ENCODE measurements at regions not wholly inside any gene's neighbourhood (a gene's known extent, or its start where the extent isn't known, plus 50 kb on each side); places are given as distances from the start of the nearest gene placed in this dataset.

DNA sequence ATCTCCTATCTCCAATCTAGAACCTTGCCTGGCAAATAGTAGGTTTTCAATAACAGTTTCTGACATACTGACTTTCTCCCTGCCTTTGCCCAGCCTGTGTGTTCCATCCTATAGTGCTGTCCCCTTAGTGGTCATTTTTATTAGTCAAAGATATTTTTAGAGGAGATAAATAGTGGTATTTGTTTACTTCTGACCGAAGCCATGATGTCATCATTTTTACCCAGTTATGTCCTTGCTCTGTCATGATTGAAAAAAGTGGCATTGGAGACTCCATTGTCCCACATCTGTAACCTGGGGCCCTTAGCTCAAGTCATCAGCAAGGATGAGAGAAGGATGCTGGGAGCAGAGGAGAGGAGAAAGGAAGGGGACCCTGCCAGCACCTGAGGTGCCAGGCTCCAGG, 80.6 kb upstream of the ATP2B2 start:
- DNase-seq = no peak

DNA sequence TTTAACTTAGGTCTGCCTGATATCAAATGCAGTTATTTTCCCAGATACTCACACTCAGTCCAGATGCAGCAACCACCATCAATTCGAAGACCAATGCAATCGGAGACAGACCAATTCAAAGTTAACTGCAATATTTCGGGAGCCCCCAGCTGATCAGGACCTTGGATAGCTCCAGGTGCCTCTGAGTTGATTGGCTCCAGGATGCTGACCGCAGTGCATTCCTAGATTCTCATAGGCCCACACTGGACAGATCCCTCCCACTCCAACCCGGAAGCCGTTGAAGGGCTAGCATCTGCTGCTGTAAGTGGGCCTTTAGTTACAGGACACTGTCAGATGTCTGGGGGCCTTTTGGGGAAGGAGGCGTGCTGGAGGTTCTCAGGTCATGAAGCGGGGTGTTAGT, 89.5 kb upstream of the ATP2B2 start:
- DNase-seq = peak; percentile 62

DNA sequence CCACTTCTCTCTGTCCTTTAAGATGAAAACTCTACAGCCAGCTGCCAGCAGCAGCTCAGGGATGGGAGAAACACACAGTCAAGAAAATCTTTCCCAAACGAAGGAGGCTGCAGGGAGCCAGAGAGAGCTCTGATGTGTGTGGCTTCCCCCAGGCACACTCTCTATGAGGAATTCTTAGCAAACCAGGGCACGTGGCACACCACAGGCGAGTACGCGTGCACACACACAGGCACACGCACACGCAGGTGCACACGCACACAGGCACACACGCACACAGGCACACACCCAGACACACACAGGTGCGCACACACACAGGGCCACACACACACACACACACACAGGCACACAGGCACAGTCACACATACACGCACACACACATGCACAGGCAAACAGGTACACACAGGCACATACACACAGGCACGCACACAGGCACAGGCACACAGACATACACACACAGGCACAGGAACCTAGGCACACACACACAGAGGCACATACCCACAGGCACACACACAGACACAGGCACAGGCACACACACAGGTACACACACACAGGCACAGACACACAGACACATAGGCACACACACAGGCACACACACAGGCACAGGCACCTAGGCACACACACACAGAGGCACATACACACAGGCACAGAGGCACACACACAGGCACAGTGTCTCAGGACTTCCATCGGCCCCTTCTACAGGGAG, 91.5 kb upstream of the ATP2B2 start:
- DNase-seq = no peak

DNA sequence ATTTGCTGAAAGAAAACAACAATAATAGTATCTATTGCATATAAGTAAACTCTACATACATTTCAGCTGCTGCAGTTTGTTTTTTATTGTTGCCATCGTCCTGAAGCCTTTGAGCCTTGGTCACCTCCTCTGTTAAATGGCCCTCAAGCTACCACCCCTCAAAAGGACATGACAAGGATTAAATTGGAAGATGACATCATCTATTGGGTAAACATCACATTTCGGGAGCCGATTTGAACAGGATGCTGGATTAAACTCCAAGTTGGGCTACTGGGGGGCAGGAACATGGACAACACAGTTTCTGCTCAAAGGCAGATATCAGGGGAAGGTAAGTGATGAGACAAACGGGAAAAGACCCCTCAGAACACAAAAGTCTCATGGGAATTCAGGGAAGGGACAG, 92.3 kb upstream of the ATP2B2 start:
- DNase-seq = no peak

DNA sequence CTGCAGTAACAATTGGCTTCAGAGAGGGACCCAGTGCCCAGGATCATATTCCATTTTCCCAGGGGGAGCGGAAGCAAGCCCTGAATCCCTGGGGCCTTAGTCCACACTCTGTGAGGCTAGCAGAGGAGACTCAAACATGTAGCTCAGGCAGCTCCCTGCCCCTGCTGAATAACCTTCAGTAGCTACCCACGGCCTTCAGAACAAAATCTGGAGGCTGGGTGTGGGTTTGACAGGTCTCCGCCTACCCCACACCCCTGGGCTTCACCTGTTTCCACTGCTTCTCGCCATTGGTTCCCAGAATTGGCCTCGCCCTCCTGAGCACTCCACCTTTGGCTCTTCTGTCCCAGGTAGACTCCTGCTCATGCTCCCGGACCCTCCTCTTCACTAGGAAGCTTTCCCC, 93.6 kb upstream of the ATP2B2 start:
- no peak for DNase-seq

DNA sequence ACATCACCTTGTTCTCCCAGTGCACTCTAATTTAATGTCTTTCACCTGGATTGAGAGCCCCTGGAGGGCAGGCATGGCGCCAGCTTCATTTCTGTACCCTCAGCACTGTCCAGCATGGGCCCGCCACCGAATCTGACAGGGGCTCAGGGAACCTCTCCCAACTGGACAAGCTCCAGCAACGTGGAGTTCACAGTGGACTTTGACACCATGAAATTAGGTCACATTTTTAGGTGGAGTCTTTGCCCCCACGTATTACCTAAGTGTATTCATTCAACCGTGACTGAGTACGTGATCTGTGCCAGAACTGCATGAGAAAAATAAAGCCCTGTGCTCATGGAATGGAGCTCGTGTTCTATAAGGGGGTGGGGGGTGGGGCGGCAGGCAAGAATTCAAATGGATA, 94.1 kb upstream of the ATP2B2 start:
- no peak for DNase-seq

DNA sequence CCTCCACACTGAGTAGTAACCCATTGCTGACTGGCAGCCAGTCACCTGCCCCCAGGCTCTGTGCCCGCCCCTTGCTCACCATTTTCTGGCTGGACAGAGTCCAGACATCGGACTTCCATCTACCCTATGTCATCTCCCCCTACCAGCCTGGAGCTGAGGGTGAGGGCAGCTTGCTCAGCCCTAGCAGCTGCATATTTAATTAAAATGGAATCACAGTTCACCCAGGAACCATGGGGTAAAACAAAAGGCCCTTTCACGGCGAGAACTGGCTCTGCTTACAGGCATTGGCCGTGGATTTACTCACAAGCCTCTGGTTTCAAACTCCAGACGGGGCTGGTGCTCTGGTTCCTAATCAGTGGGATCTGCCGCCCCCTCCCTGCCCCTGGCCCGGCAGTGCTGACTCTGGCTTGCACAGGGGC, 94.9 kb upstream of the ATP2B2 start:
- DNase-seq = no peak

DNA sequence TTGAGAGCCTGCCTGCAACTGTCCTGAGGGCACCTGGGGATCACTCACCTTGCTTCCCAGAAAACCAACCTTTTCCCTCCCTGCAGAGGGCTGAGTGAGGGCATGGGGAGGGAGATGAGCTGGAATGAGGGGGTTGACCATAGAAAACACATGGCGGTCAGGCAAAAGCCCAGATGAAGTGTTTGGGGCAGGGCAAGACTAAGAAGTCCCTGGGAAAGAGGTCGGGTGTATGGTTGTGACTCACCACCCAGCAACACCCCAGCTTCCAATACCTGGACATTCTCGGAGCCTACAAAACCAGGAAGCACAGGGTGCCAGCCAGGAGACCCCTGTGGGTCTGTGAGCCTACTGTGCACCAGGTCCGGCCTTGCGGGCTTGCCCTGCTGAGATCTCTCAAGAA, 95.3 kb upstream of the ATP2B2 start:
- no peak for DNase-seq

DNA sequence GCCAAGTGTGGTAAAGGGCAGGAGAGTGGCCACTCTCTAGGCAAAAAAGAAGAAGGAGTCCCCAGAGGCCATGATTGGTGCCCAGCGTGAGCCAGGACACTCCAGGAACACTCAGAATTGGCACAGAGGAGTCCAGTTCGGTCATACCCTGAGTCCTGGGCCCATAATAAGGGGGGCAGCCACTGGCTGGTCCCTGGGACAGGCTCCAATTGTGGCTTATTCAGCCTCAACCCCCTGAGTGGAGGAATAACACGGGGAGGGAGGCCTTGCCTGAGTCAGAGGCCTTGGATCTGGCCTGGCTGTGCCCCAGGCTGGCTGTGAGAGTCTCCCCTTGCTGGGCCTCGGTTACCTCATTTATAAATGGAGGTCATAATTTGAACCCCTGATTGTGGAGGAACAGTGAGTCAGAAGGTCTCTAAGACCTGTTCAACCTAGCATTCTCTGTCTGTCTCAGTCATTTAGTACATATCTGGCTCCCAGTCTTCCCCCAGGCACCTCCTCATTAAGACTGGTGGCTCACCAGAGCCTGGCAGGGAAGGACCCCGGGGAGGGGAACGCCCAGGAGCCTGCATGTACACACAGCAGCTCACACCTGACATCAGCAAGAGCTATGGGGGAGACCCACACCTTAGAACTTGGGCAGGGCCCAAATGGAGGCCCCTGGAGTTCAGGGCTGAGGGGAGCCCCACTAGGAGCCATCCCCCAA, 95.9 kb upstream of the ATP2B2 start:
- no peak for DNase-seq

DNA sequence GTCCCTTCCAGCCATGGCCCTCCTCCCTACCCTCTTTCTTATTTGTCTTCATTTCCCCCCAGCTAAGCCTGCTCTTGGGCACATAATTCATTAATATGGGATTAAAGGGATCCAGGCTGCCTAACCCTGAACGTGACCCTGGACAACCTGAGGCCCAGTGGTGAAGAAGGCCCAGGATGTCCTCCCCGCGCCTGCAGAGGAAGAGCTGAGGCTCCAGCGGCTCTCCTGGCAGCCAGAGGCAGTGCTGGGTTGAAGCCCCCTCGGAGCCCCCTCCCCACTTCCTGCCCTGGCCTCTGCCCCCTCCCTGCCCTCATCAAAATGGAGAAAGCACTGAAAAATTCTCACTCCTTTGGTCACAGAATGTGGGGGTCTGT, 96.5 kb upstream of the ATP2B2 start:
- no peak for DNase-seq

DNA sequence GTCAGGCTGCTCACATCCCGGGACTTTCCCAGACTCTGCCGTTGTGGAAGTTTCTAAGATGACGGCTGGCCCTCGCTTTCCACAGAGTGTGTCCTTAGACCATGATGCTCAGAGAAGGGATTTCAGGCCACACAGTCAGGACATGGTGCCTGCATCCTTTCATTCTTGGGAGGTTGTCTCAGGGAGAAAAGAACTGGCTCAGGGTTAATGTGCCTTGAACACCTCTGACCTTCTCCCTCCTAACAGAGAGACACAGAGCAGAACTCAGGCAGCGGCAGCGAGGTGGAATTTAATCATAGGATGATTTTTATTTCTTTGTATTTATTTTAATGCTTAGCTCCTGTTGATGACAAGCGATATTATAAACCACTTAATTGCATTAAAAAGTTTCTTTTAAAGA, 96.9 kb upstream of the ATP2B2 start:
- DNase-seq = no peak

DNA sequence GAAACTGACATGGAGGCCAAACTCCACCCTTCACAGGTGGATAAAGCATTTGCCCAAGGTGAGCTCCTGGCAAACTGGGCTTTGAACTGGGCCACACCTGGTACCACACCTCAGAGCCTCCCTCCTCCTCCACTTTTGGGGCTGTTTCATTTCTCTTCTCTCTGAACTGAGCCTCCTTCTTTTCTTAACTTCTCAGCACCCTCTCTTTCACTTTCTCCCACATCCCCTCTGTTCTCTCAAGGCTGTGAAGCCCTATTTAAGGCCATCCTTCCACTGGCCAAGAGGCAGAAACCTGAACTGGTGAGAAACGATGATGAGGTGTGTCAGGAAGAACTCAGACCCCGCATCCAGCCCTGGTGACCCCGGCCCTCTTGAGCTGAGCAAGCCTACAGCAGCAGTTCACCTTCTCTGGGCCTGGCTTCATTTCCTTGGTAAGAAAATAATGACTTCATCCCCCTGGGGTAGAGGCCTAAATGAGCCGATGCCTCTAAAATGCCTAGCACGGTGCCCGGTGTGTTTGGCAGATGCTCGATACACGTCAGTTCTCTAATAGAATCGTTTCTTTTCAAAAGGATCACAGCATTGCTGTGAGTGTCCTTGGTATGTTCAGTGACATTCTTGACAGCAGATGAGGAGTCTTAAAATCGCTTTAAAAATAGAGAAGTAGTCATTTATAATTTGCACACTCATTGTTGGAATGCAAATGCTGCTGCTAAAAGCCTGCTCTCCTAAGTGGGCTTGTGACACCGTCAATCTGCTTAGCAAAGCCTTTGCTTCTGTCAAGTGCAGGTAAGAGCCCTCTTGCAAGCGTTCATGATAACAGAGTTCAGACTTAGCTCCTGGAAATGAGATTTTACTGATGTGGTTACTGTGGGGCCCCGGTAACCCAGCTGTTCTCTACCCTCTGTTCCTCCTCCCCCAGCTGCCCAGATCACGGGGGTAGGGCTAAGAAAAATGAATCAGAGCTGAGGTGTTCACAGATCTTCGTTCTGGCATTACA, 97.7 kb upstream of the ATP2B2 start:
- DNase-seq = no peak

DNA sequence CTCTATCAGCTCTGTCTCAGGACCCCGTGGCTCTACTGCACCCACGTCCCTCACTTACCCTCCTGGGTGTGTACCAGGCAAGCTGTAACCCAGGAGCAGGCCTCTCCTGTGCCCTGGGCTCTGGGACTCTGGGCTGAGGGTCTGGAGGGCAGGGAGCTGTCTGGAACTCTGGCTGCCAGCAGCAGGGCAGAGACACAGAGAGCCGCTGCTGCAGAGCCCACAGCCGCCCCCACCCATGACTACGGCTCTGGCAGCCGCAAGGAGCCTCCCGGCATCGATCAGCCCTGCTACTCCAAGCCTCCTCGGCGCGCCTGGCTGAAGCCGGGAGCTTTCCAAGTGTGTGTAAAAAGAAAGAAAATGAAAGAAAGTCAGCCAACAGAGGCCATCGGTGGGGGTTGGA, 103.7 kb upstream of the ATP2B2 start:
- DNase-seq = no peak

DNA sequence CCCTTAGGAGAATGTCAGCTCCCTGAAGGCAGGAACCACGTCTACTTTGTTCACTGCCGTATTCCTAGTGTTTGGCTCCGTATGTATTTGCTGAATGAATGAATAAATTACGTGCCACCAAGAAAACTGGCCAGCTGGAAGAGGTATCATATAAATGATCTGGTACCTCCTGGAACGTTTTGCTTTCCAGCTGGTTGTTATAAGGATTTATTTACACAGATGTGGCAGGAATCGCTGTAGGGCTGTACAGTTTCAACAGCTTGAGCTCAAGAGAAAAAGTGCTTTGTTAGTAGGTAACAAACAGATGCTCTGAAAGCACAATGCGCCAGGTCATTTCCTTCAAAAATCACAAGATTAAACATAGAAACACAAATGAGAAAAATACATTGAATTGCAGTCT, 108.8 kb upstream of the ATP2B2 start:
- DNase-seq = no peak

DNA sequence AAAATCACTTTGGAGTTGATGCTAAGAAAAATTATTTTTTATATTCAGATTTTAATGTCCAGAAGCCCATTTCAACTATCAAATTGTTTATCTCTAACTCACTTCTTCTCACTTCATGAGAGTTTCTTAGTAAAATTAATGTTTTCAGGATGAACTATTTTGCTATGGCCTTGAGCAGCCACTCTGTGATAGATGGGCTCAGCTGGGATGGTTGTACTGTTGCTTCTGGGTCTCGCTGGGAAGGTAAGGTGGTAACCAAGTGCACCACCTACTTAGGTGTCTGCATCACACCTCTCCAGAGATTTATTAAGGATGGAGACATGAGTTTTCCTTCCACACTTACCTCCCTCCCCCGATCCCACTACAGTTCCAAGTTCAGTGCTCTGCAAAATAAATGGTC, 110.3 kb upstream of the ATP2B2 start:
- DNase-seq = no peak

DNA sequence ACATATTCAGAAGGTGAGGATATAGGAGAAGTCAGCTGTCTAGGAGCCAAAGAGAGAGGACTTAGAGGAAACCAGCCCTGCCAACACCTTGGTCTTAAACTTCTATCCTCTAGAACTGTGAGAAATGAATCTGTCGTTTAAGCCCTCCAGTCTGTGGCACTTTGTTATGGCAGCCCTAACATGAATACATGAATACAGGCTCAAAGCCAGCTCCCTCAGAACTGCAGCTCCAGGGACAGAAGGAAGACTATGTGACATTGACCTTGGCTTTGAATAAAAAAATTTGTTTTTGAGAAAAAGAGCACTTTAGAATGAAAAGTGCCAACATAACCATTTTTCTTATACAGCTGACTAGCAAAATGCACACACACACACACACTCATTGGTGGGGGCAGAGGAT, 110.9 kb upstream of the ATP2B2 start:
- no peak for DNase-seq

DNA sequence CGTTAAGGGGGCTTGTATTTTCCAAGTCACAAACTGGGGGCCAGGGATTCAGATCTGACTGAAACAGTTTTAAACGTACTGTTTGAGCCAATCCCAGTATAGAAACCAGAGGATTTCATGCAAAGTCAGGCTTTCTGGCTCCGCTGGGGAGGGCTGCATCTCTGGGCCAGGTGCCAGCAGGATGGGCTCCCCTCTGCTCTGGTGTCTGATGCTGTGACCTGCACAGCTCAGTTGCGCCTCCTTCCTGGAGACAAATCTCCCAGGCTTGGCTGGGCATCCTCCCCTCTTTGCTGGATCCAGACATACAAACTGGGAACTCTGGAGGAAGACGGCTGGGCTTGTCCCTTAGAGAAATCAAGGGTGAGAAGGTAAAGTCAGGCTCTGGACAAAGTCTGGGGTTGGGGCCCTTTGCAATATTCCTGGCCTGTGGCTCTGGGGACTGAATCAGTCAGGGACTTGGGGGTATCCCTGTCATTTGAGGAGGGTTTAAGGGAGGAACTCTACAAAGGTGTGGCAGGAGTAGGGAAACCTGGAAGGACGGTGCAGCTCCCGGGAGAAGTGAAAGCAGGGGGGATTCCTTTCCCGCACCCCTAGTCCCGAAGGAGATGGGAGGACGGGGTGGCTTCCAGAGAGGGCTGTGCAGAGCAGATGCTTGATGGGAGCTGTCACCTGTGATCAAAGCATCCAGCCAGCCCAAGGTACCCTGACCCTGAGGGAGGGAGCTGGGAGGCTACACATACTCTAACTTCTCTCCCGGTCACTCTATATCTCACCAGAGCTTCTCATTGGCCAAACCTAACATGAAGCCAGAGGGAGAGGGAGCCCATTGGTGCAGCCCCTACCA, 114.8 kb upstream of the ATP2B2 start:
- DNase-seq = no peak

DNA sequence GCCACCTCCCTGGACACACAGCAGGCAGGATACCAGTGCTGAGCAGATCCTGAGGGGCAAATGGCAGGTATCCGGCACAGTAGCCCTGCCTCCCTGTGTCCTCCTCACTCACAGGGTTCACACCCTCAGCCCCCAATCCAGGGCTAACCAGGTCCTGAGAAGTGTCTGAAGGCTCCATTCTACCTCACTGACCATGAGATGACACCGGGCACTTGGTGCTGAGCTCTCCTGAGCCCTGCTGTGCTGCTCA, 115.4 kb upstream of the ATP2B2 start:
- DNase-seq = no peak

DNA sequence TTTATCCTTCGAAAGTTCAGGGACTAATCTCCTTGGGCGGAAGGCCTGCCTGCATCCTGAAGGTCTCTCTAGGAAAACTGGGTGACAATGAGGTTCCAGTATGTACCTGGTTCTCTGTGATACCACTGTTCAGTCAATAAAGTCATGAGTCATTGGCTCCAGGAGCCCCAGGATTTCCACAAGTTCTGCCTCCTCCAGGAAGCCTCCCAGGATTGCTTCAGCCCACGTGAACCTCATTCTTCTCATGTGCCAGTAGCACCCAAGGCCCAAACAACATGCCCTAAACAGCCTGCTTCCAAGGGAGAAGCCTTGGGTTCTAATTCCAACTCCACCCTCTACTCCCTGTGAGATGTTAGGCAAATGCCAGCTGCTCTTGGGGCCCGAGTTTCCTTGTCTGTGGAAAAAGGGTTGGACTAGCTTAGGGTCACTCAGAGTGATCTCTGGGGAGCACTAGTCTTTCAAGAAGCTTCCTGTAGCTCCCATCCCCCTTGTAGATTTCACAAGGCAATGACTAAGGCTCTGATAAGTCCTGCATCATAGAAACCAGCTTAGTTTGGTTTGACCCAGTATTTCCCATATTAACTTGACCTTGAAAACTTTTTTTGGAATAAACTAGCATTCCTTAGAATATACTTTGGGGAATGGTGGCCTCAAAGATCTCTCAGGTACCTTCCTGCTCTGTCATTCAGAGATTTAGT, 118.3 kb upstream of the ATP2B2 start:
- no peak for DNase-seq

DNA sequence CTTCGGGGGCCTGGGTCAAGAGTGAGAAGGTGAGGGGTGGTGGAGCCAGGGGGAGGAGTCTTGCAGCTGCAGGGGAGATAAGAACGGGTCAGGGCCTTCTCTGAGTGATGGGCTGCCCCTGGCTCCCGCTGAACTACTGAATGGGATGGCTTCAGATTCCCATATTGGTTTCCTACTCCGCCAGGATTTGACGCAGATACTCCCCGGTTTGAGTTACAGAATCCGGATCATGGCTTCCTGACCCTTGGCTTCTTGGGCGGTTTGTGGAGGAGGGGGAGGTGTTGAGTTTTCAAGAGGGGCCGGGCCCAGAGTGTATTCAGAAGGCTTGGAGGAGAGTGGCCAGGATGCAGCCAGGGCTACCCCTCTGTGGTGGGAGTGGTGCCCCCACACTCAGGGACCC, 119.9 kb upstream of the ATP2B2 start:
- DNase-seq = no peak

DNA sequence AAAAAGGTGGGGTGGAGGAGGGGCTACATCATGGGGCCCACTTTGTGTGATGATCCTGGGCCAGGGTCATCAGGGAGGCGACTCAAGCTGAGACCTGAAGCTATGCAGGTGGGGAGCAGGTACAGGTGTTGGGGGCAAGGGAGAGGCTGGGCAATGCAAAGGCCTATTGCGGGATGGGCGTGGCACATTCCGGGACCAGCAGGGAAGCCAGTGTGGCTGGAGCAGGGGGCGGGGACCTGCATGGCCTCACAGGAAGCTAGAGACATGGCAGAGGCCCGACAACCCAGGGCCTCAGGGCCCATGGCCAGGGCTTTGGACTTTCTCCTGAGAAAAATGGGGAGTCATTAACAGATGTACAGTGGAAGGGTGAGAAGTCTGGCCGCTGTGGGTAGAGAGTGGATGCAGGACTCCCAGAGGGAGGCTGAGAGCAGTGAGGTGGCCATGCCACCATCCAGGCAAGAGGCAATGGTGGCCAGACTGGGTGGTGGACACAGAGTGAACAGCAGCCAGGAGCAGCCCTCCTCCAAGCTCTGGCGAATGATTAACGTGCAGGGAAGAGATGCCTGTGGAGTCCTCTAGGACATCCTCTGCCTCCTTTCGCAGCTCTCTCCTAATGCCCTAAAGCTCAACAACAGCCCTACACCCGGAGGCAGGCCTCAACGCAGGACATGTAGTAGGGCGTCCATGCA, 122.6 kb upstream of the ATP2B2 start:
- no peak for DNase-seq
